Coronary artery (tissue), 2 donors: ENCODE measurements at regions not wholly inside any gene's neighbourhood (a gene's known extent, or its start where the extent isn't known, plus 50 kb on each side); places are given as distances from the start of the nearest gene placed in this dataset.

Experiments used
- DNase-seq: peaks from one replicate; pipeline ENCODE4 v3.0.0-alpha.2; 2017; ENCODE audit warnings: low spot score
- H3K27ac ChIP-seq, 2 donors: fragments of 200-600 bp; sonication (generic); one replicate each; pipeline ENCODE4 v1.5.1; 2016 to 2019
- H3K4me3 ChIP-seq: fragments of 200-600 bp; sonication (generic); 2 replicates; pipeline ENCODE4 v1.5.1; 2016; ENCODE audit warnings: mild to moderate bottlenecking, moderate library complexity
- TF ChIP-seq, protein P1 (sequence below): fragments of 200-600 bp; sonication (generic); IDR thresholded peaks from one replicate; pipeline ENCODE4 v1.5.1; 2019; ENCODE audit warnings: antibody characterized with exemption

DNA sequence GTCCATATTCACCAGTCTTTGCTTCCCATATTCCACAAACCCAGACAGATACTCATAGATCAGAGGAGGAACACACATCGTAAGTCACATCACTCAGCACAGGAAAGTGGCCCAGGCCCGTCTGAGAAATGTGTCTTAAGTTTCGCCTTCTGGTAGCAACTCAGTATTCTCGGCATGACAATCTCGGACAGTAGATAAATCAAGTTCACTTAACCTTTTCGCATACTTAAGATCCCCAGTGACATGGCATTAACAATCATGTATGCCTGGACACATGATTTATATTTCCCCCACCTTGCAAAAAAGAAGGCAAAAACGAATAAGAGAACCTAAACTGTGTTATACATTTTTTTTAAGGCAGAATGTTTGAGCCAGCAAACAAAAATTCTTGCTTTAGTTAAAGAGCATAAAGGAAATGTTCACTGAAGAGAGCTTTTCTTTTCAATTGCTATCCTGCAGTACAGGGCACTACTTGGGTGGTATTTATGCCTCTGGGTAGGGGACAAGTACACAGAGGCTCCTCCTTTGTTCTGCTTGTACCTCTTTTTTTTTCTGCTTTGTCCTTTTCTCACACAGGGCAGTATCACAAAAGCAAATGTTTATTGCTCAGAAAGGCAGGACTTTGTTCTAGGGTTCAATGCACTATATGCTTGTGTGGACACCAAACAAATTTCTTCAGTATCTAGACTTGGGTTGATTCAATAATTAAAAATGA is 360.6 kb downstream of the TDRD3 start:
- no peak overlapping the region for H3K27ac ChIP-seq
- H3K4me3 ChIP-seq: no peak overlapping the region
- TF ChIP-seq, protein P1, sequence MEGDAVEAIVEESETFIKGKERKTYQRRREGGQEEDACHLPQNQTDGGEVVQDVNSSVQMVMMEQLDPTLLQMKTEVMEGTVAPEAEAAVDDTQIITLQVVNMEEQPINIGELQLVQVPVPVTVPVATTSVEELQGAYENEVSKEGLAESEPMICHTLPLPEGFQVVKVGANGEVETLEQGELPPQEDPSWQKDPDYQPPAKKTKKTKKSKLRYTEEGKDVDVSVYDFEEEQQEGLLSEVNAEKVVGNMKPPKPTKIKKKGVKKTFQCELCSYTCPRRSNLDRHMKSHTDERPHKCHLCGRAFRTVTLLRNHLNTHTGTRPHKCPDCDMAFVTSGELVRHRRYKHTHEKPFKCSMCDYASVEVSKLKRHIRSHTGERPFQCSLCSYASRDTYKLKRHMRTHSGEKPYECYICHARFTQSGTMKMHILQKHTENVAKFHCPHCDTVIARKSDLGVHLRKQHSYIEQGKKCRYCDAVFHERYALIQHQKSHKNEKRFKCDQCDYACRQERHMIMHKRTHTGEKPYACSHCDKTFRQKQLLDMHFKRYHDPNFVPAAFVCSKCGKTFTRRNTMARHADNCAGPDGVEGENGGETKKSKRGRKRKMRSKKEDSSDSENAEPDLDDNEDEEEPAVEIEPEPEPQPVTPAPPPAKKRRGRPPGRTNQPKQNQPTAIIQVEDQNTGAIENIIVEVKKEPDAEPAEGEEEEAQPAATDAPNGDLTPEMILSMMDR: no peak
- DNase-seq: no peak

DNA sequence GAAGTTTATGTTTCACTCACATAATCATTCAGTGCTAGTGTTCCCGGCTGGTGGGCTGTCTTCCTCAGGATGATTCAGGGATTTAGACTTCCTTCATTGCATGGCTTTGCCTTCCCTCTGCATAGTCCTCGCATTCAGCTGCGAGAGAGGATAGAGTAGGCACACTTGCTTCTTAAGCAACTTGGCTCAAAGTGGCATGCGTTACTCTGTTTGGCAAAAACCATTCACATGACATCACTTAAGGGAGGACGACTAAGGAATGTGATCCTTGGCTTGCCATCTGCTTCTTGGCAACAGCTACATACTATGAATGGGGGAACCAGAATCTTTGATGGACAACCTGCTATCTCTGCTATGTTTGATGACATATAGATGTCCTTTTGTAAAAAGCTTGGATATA is 359.3 kb downstream of the TDRD3 start:
- TF ChIP-seq, protein P1: no peak
- DNase-seq: no peak
- H3K4me3 ChIP-seq: no peak overlapping the region
- H3K27ac ChIP-seq: no peak overlapping the region

DNA sequence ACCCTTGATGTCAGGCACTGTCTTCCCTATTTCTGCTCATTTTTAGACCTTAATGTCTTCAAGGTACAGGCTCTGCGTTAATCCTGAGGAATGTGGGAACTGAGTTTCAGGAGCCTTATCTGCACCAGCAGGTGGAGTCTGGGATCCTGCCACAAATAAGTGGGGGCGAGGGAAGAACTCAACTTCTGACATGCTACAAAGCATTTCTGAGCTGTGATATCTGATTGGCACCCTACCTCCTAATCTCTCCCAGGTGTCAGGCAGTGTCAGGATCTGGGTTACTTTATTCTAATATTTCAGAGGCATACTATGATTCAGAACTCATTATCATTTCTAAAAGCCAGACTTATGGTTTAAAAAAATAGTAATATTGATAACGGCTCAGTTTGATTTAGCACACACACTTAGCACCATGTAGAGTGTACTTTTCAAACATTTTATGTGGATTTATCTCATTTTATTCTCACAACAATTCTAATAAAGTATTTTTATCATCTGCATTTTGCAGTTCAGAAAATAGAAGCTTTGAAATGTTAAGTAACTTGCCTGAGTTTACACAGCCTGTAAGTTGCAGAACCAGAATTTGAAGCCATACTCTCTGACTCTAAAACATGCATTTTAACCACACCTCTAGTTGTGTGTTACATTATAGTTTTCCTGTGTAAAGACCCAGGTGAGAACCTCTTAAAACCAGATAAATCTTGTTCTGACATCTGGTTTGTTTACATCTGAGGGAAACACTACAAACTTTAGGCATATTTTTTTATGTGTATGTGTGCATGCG is 358.6 kb downstream of the TDRD3 start:
- TF ChIP-seq, protein P1: no peak
- Histone ChIP-seq H3K4me3 (no peak overlapping the region), H3K27ac (no peak overlapping the region)
- DNase-seq: no peak

DNA sequence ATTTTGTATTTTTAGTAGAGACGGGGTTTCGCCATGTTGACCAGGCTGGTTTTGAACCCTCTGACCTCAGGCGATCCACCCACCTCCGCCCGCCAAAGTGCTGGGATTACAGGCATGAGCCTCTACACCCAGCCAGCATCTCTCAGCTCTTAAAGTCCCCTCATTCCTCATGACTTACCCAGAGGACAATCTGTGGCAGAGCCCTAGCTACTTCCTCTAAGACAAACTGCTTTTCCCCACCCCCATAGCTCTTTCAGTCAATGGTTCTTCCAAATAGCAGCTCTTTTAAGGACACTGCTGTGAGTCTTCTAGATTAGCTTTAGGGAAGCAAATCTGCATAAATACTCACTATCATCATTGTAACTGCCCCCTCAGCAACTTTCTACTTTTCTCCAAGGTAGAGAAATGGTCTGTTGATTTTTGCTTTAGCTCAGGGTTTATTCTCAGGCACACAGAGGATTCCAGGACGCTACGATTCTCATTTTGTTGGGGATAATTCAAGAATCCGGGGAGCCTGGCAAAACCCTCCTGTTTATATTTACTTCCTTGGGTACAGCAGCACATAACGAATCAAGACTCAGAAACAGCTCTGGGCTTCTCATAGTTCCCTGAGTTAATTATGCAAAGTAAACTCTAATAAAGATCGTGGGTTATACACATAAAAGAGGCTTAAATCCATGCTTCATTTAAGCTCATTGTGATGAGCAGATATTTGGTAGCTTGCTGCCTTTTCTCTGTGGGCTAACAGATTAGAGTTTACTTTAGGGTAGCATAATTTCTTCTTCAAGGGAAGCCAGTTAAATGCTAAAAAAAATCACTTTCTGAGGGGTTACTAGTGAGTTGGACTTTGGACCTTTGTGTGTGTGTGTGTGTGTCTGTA is 357.4 kb downstream of the TDRD3 start:
- TF ChIP-seq, protein P1: no peak
- Histone ChIP-seq H3K4me3 (no peak overlapping the region), H3K27ac (no peak overlapping the region)
- DNase-seq: no peak

DNA sequence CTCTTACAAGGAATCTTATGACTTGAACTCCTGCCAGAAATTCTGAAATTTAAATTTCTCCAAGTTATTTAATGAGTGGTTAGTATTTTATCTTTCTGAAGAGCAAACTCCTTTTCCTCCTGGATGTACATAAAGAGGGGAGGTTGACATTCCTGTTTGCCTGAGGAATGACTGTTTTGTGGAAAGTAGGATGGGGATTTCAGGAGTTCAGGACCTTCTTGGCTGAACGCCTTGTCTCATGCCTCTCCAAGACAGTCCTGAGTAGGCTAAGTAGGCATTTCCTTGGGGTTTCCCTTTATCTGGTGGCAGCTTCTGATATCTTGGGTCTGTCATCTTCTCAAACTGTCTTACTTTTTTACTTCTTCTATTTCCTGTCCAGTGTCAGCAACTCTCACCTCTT is 356.6 kb downstream of the TDRD3 start:
- DNase-seq: no peak
- TF ChIP-seq, protein P1: no peak
- no peak overlapping the region for H3K4me3 ChIP-seq
- H3K27ac ChIP-seq: no peak overlapping the region

DNA sequence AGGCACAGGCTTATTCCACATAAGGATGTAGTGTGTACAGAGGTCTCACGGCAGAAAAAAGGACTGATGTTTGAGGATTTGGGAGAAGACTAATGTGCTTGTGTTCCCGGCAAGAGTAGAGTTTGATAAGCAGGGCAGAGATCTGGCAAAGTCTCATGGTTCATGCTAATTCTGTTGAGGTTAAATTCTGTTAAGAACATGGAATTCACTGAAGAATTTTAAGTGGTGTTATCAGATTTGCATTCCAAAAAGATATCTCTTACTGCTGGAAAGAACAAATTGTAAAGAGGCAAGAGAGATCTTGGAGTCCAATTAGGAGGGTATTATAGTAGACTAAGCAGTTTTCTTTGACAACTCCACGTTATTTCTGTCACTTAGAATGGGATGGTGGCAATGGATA is 348.3 kb downstream of the TDRD3 start:
- Histone ChIP-seq H3K4me3 (no peak overlapping the region), H3K27ac (no peak overlapping the region)
- TF ChIP-seq, protein P1: no peak
- no peak for DNase-seq
